T-helper 17 cell (primary cell): ENCODE measurements at regions not wholly inside any gene's neighbourhood (a gene's known extent, or its start where the extent isn't known, plus 50 kb on each side); places are given as distances from the start of the nearest gene placed in this dataset.

Experiments used
- ATAC-seq: fragments of 150-1000 bp; cut with Tn5 transposase; 2 replicates; pipeline ENCODE4 v1.10.0; 2021; ENCODE audit warnings: mild to moderate bottlenecking, moderate library complexity
- DNase-seq, 3 donors: peaks; one replicate each; pipeline versions ENCODE4 v3.0.0 to v3.0.0-alpha.2; 2020 to 2021
- H3K9me3 ChIP-seq: one replicate; pipeline ENCODE4 v1.7.0; 2013; ENCODE audit warnings: low read length, mild to moderate bottlenecking; ENCODE audit not compliant: control insufficient read depth, poor library complexity, severe bottlenecking
- H3K27ac Mint-ChIP-seq: one replicate; pipeline ENCODE4 v1.8.0; 2022; ENCODE audit warnings: mild to moderate bottlenecking, moderate library complexity, mixed read lengths
- H3K27me3 Mint-ChIP-seq: one replicate; pipeline ENCODE4 v1.8.0; 2022; ENCODE audit warnings: mixed read lengths
- H3K36me3 Mint-ChIP-seq: one replicate; pipeline ENCODE4 v1.8.0; 2022; ENCODE audit warnings: low read depth, mixed read lengths
- H3K4me1 Mint-ChIP-seq: one replicate; pipeline ENCODE4 v1.8.0; 2022; ENCODE audit warnings: mild to moderate bottlenecking, mixed read lengths
- H3K4me3 Mint-ChIP-seq: one replicate; pipeline ENCODE4 v1.8.0; 2022; ENCODE audit warnings: mild to moderate bottlenecking, moderate library complexity, mixed read lengths

DNA sequence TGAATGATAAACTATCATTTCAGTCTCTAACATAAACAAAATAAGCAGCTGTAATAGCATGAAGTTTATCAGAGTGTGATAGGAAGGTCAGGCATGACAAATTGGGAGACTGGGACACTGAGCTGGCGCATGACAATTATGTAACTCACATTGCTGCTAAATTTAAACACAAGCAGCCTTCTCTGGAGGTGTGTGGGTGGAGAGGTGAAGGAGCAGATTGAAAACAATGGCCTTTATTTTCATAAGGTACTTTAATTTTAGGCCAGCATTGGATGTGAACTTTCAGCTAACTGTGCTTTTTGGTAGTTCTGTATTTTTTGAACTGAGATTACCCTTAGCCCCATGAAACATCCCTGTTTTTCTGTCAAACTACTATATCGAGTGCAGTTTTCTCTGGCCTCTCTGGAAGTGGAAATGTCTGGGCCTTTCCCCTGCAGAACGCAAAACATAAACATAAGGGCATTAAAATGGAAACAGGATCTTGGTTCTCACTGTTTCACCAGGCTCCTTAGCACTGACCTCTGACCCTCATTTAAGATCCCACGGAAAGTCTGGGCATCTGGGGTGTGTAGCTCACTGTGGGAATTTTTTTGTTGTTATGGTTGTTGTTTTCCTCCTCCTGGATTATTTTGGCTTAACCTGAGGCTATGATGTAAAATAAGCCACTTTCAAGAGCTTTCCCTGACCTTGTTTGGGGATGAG lies 160.1 kb upstream of the DPH6 start:
- DNase-seq (no peak), ATAC-seq (no peak)
- no peaks in the 10 kb centered on the region for H3K36me3 Mint-ChIP-seq
- H3K4me1 Mint-ChIP-seq = no peaks in the 10 kb centered on the region
- no peaks in the 10 kb centered on the region for H3K9me3 ChIP-seq
- no peak overlapping the region for H3K4me3 Mint-ChIP-seq
- H3K27ac Mint-ChIP-seq = no peak overlapping the region
- H3K27me3 Mint-ChIP-seq = no peaks in the 10 kb centered on the region

DNA sequence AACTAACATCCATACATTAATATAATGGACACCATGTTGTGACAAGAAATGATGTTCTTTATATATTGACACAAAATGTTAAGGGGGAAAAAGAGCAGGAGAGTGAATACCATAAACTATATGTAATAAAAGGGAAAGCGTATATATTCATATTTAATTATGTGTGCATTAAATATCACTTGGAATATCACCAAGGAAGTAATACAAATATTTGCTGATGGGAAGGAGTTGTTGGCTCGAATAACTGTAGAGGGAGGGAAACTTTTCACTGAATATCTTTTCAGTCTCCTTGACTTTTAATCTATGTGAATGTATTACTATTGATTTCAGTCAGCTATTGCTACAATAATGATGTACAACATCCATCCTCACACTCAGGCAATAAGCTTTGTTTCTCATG lies 167.0 kb upstream of the DPH6 start:
- ATAC-seq = no peak
- no peaks in the 10 kb centered on the region for H3K36me3 Mint-ChIP-seq

DNA sequence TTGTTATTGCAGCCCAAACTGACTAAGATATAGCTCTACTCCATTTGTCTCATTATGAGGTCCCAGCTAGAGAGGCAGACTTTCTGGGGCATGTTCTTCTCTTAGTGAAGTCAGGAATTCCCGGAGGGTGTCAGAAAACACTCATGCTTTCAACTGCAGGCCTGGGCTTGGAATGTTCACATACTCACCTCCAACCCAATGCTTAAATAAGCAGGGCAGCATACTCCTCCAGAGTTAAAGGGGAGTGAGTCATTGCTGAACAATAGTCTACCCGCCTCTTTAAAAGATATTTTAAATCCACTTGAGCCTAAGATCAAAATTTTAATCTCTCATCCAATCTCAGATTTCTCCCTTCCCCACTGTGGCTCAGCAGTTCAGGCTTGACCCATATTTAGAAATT lies 167.8 kb upstream of the DPH6 start:
- no peaks in the 10 kb centered on the region for H3K27me3 Mint-ChIP-seq
- ATAC-seq = no peak
- DNase-seq = no peak
- H3K4me1 Mint-ChIP-seq = no peaks in the 10 kb centered on the region
- H3K27ac Mint-ChIP-seq = no peak overlapping the region
- H3K36me3 Mint-ChIP-seq = no peaks in the 10 kb centered on the region
- H3K9me3 ChIP-seq = no peaks in the 10 kb centered on the region
- H3K4me3 Mint-ChIP-seq = no peak overlapping the region

More for the DNA sequence above, 167.0 kb upstream of the DPH6 start:
- H3K9me3 ChIP-seq = no peaks in the 10 kb centered on the region
- DNase-seq = no peak
- no peak overlapping the region for H3K4me3 Mint-ChIP-seq
- no peak overlapping the region for H3K27ac Mint-ChIP-seq
- H3K27me3 Mint-ChIP-seq = no peaks in the 10 kb centered on the region
- H3K4me1 Mint-ChIP-seq = no peaks in the 10 kb centered on the region

DNA sequence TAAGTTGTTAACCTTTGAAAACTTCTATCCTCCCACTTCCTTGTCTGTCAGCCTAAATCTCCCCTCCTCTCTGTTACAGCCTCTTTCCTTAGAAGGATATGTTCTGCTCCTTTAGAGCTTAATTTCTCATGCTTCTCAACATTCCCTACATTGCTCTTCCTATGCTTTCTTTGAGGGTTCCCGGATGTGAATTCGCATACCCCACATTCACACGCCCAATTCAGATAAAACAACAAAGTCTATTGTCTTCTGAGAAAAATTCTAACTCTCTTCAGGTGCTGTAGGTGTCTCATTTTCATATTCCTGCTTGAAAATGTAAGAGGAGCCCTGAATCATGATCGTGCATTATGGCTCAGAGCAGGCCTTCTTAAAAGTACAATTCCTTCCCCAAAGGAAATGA lies 171.8 kb upstream of the DPH6 start:
- Mint-ChIP-seq H3K4me1 (no peaks in the 10 kb centered on the region), H3K27ac (no peak overlapping the region), H3K4me3 (no peak overlapping the region), H3K36me3 (no peaks in the 10 kb centered on the region), H3K27me3 (peaks cover 14% of the 10 kb centered on the region)
- no peaks in the 10 kb centered on the region for H3K9me3 ChIP-seq
- DNase-seq = no peak
- no peak for ATAC-seq

DNA sequence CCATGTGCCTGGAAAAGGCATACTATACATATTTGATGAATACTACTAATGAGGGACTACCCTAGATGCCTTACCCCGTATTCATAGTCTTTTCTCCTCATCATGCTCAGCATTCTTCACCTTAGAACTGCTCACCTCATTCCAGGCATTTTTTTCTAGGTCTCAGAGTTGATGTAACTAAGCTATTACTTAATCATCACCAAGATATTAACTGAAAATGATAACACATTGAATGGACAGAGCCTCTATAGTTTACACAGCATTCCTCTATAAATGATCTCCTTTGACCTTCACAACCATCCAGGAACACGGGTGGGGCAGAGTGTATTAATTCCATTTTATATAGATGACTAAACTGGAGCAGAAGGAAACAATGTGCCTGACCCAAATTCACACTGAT lies 174.1 kb upstream of the DPH6 start:
- no peak overlapping the region for H3K27ac Mint-ChIP-seq
- H3K4me1 Mint-ChIP-seq = no peaks in the 10 kb centered on the region
- no peaks in the 10 kb centered on the region for H3K36me3 Mint-ChIP-seq
- no peak for ATAC-seq
- H3K9me3 ChIP-seq = no peaks in the 10 kb centered on the region
- no peak overlapping the region for H3K4me3 Mint-ChIP-seq
- peaks cover 14% of the 10 kb centered on the region for H3K27me3 Mint-ChIP-seq
- DNase-seq = no peak

DNA sequence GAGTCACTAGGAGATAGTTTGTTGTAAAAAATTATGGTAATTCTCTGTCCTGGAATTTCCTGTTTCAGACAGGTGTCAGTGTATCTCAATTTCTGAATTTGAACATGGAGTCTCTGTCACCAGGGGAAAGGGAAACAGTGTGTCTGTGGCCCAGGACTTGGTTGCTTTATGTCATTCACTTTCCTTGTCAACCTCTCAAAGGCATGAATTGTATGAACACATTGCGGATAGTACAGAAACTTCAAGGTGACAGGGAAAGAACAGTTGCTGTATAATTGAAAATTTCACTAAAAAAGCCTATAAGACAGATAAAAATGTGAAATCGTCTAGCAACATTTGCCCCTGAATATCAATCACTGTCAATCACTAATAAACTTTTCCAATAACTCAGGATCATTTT lies 175.0 kb upstream of the DPH6 start:
- DNase-seq (no peak), ATAC-seq (no peak)
- H3K9me3 ChIP-seq = no peaks in the 10 kb centered on the region
- Mint-ChIP-seq H3K27me3 (peaks cover 14% of the 10 kb centered on the region), H3K4me3 (no peak overlapping the region), H3K4me1 (no peaks in the 10 kb centered on the region), H3K27ac (no peak overlapping the region), H3K36me3 (no peaks in the 10 kb centered on the region)

DNA sequence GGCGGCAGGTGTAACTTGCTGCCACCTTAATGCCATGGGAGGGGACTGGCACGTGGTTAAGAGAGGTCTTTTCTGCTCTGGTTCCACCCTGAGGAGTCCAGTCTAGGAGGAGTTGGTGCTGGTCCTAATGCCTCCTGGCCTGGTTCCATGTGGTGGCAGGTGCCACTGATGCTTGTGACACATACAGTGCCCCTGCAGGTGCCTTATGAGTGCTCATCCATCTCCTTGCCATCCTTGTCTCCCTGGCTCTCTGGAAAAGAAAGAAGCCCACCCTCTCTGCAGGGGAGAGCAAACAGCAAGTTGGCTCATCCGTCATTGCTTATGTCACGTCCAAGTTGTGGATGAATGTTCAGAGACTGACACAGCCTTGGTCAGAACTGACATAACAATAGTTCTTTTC lies 175.8 kb upstream of the DPH6 start:
- Mint-ChIP-seq H3K27ac (no peak overlapping the region), H3K36me3 (no peaks in the 10 kb centered on the region), H3K27me3 (peaks cover 14% of the 10 kb centered on the region), H3K4me3 (no peak overlapping the region), H3K4me1 (no peaks in the 10 kb centered on the region)
- ATAC-seq (no peak), DNase-seq (no peak)
- no peaks in the 10 kb centered on the region for H3K9me3 ChIP-seq

DNA sequence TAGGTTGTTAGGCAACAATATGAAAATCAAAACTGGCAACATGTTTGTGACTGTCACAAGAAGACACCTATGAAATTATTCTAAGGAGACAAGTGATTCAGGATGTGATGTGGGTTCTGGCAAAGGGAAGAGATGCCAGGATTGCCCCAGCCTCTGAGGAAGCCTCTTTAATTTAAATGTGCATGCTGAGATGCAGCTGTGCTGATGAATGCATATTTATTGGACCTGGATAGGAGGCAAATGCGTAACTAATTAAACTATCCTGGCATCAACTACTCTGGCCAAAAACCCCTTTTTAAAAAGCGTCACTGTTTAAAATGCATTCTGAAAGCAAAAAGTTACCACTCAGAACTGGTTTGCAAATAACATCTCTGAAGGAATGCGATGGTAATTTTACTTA lies 176.5 kb upstream of the DPH6 start:
- H3K9me3 ChIP-seq = no peaks in the 10 kb centered on the region
- DNase-seq = no peak
- no peaks in the 10 kb centered on the region for H3K4me1 Mint-ChIP-seq
- no peaks in the 10 kb centered on the region for H3K36me3 Mint-ChIP-seq
- H3K4me3 Mint-ChIP-seq = no peak overlapping the region
- no peak for ATAC-seq
- H3K27ac Mint-ChIP-seq = no peak overlapping the region
- H3K27me3 Mint-ChIP-seq = peaks cover 14% of the 10 kb centered on the region

DNA sequence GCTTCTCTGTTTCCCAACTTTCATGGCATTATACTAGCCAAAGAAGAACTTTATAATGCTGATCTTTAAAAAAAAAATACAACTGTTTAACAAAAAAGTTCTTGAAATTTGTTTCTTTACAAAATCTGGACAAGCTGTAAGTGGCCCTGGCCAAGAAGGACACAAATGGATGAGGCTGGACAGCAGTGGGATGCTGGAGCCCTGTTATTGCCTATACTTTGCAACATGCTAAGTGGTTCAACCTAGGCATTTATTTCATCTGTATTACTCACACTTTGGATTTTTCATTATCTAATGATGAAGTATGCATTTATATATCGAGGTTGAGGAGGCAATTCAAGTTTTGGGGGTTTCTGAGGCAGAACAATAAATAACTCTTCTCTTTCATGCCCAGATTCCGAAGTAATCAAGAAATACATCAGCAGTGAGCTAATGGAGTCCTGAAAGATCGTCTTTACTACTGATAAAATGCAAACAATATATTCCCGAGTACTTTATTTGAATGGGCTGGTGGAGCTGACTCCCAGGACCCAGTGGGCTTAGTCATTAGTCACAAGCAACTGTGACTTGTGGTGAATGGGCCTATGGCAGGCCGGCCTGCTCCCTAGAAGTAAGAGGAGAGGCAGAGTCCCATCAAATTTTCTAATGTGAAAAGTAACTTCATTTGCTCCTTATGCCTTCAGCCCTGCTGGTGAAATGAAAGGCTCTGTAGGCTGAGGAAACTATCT lies 177.3 kb upstream of the DPH6 start:
- H3K9me3 ChIP-seq = no peaks in the 10 kb centered on the region
- H3K4me3 Mint-ChIP-seq = no peak overlapping the region
- H3K27ac Mint-ChIP-seq = no peak overlapping the region
- ATAC-seq = no peak
- peaks cover 17% of the 10 kb centered on the region for H3K27me3 Mint-ChIP-seq
- DNase-seq = no peak
- H3K36me3 Mint-ChIP-seq = no peaks in the 10 kb centered on the region
- H3K4me1 Mint-ChIP-seq = peaks cover under 1% of the 10 kb centered on the region

DNA sequence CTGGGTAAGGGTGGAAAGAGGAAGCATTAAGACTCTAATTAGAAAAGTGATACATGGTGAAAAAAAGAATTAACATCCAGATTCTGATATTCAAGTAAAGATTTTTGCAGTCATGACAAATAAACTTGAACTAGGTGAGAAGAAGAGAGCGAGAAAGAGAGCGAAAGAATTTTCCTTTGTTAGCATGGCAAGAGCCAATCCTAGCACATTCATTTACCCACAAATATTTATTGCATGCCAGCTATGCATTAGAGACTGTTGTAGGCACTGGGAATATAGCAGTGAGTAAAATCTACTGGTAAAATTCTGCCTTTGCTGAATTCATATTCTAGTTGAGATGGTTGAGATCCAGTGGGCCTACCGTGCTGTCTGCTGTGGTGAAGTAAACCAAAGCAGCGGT lies 177.9 kb upstream of the DPH6 start:
- H3K27ac Mint-ChIP-seq = no peak overlapping the region
- H3K4me3 Mint-ChIP-seq = no peak overlapping the region
- no peaks in the 10 kb centered on the region for H3K36me3 Mint-ChIP-seq
- H3K27me3 Mint-ChIP-seq = peaks cover 20% of the 10 kb centered on the region
- H3K9me3 ChIP-seq = no peaks in the 10 kb centered on the region
- ATAC-seq (no peak), DNase-seq (no peak)
- peaks cover 2% of the 10 kb centered on the region for H3K4me1 Mint-ChIP-seq

DNA sequence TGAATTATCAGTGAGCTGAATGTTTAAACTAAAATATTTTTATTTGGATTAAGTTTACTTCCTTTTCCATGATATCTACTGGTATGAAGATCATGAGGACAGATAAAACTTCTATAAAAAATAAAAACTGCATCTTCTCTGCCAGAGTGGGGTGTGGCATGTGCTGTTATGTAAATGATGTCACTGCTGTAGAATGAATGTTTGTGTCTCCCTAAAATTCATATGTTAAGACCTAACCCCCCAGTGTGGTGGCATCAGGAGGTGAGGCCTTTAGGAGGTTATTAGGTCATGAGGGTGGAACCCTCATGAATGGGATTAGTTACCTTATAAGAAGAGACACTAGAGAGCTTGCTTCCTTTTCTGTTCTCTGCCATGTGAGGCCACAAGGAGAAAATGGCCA lies 178.7 kb upstream of the DPH6 start:
- Mint-ChIP-seq H3K27ac (no peak overlapping the region), H3K27me3 (peaks cover 20% of the 10 kb centered on the region), H3K4me1 (peaks cover 2% of the 10 kb centered on the region), H3K36me3 (no peaks in the 10 kb centered on the region), H3K4me3 (no peak overlapping the region)
- no peak for ATAC-seq
- no peak for DNase-seq
- no peaks in the 10 kb centered on the region for H3K9me3 ChIP-seq

DNA sequence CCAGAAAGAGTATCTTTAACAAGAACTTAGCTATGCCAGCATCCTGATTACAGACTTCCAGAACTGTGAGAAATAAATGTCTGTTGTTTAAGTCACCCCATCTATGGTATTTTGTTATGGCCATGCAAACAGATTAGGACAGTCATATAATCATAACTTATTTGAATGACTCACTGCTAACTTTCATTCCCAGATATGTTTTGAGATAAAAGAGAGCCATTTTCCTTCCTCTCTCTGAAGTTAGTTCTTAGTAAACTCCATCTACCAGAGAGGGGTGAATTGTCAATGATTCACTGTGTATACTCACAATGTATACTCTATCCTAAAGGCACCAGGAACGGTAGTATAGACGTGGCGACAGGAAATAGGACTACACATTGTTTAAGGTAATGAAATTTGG lies 179.4 kb upstream of the DPH6 start:
- H3K27me3 Mint-ChIP-seq = peaks cover 13% of the 10 kb centered on the region
- no peak for DNase-seq

DNA sequence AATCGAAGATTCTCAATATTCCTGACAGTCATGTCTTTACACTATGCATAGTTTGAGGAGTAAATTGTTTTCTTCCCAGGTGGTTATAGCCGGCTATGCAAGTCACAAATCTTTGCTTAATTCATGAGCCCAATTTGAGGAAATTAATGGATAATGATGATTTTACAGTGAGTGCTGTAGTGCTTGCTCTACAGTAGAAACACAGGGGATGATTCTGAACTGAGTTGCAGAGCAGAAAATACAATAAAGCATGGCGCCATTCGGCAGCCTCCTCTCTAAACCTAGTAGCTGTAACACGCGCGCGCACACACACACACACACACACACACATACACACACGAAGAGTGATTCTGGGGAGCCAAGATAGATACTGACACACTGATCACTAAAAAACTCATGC lies 181.7 kb upstream of the DPH6 start:
- H3K27ac Mint-ChIP-seq = no peak overlapping the region
- peaks cover 6% of the 10 kb centered on the region for H3K27me3 Mint-ChIP-seq
- DNase-seq (no peak), ATAC-seq (no peak)
- H3K36me3 Mint-ChIP-seq = no peaks in the 10 kb centered on the region
- H3K4me3 Mint-ChIP-seq = no peak overlapping the region
- H3K4me1 Mint-ChIP-seq = peaks cover 2% of the 10 kb centered on the region
- H3K9me3 ChIP-seq = no peaks in the 10 kb centered on the region

More for the DNA sequence above, 179.4 kb upstream of the DPH6 start:
- Mint-ChIP-seq H3K4me1 (peaks cover 2% of the 10 kb centered on the region), H3K36me3 (no peaks in the 10 kb centered on the region), H3K27ac (no peak overlapping the region), H3K4me3 (no peak overlapping the region)
- H3K9me3 ChIP-seq = no peaks in the 10 kb centered on the region
- ATAC-seq = no peak
